ENCODE measurements at regions not wholly inside any gene's neighbourhood (a gene's known extent, or its start where the extent isn't known, plus 50 kb on each side); places are given as distances from the start of the nearest gene placed in this dataset.
"Not testable (repeated sequence)": the region's sequence is repeated elsewhere in the genome, so short reads cannot be mapped to it uniquely, and the experiment has no call there.

DNA sequence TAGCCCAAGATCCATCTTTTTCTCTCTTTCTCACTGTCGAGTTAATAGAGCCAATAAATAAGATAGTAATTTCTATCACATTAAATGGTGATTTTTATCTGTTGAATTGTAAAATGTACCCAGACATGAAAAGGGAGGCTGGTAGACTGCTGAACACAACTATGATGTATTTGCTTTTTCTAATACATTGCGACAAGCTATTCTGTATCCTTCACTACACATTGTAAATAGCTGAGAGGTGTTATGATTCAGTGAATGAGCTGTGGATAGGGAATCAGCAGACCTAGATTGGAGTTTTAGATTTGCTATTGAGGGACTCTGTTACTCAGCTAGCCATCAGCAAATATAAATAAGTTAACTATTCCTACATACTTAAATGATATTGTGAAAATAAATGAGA, 1812.2 kb downstream of the KHDRBS2 start:
- not testable (repeated sequence) for TF ChIP-seq EZH2 (IDR thresholded peaks at IDR 0.05; ENCODE audit: borderline replicate concordance, low read length)
- TF ChIP-seq, protein P1, sequence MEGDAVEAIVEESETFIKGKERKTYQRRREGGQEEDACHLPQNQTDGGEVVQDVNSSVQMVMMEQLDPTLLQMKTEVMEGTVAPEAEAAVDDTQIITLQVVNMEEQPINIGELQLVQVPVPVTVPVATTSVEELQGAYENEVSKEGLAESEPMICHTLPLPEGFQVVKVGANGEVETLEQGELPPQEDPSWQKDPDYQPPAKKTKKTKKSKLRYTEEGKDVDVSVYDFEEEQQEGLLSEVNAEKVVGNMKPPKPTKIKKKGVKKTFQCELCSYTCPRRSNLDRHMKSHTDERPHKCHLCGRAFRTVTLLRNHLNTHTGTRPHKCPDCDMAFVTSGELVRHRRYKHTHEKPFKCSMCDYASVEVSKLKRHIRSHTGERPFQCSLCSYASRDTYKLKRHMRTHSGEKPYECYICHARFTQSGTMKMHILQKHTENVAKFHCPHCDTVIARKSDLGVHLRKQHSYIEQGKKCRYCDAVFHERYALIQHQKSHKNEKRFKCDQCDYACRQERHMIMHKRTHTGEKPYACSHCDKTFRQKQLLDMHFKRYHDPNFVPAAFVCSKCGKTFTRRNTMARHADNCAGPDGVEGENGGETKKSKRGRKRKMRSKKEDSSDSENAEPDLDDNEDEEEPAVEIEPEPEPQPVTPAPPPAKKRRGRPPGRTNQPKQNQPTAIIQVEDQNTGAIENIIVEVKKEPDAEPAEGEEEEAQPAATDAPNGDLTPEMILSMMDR (IDR thresholded peaks at IDR 0.05; ENCODE audit: low read length), result not testable (repeated sequence)
